ENCODE measurements at regions not wholly inside any gene's neighbourhood (a gene's known extent, or its start where the extent isn't known, plus 50 kb on each side); places are given as distances from the start of the nearest gene placed in this dataset.

GRCh38 chr13:64675255-64675892 lies 2554.8 kb downstream of the PCDH9 start:
- no peak overlapping the region for H3K27ac ChIP-seq (ENCODE audit: low read depth, low read length)
- no peak overlapping the region for H3K4me2 ChIP-seq (ENCODE audit: low read length)
- RAD21 ChIA-PET (ENCODE audit: low non-redundant PET in 1 of 2, low total read pairs in 2 of 2, uncharacterized antibody in 2 of 2, unreplicated experiment in 2 of 2) = no interaction called here
- no peak overlapping the region for H3K4me3 ChIP-seq (replicated peaks in 1 of 2; ENCODE audit: low read depth in 1 of 2, low read length in 2 of 2)
- H3K36me3 ChIP-seq (ENCODE audit: control insufficient read depth in 1 of 2, insufficient read depth in 2 of 2, low read length in 2 of 2) = no peaks in the 10 kb centered on the region
- intact Hi-C loops (cut with micrococcal nuclease) = no loop called here
- H3K9me2 ChIP-seq (ENCODE audit: insufficient read depth) = no peaks in the 10 kb centered on the region
- no peak for DNase-seq (ENCODE audit: low read depth, low spot score)
- H3K9ac ChIP-seq (ENCODE audit: low read length) = no peak overlapping the region
- no peaks in the 10 kb centered on the region for H3K9me3 ChIP-seq (ENCODE audit: control insufficient read depth in 1 of 2, insufficient read depth in 1 of 2, low read depth in 1 of 2, low read length in 2 of 2)
- POLR2A ChIA-PET = no interaction called here
- TF ChIP-seq YY1 (IDR thresholded peaks at IDR 0.05; ENCODE audit: extremely low read depth, insufficient replicate concordance, low read depth, low read length) (no peak), ELF1 (IDR thresholded peaks at IDR 0.05; ENCODE audit: borderline replicate concordance, low read depth) (no peak)
- no peaks in the 10 kb centered on the region for H3K4me1 ChIP-seq (ENCODE audit: control insufficient read depth in 1 of 2, insufficient read depth in 2 of 2, low read length in 2 of 2)
- no peak overlapping the region for H2AFZ ChIP-seq (ENCODE audit: low read depth, low read length, poor library complexity, severe bottlenecking)
- no peaks in the 10 kb centered on the region for H4K20me1 ChIP-seq (ENCODE audit: insufficient read depth)
- H3K79me2 ChIP-seq (ENCODE audit: insufficient read depth, low read length) = no peaks in the 10 kb centered on the region
- BruUV-seq (replicated peaks) = no TSS peak
- no peak for ATAC-seq
- no peaks in the 10 kb centered on the region for H3K27me3 ChIP-seq (ENCODE audit: insufficient read depth, low read length)
- CTCF ChIA-PET = no interaction called here

DNA sequence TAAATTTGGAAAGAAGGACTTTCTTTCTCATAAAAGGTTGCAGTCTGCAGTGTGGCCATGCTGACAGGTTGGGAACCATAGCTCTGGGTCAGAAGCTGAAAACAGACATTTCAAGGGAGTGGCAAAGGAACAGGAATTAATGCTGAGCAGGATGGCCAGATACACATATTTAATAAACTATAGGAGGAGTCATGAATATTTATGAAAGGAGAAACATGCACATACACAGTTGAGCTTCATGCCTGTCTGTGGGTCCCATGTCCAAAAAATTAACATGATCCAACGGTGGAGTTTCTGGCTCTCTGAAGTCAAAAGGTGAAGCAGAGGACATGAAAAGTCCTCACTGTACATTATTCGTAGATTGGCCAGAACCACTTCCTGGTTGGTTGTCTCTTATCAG lies 2556.0 kb downstream of the PCDH9 start:
- no peak overlapping the region for H3K4me3 ChIP-seq (replicated peaks in 1 of 2; ENCODE audit: low read depth in 1 of 2, low read length in 2 of 2)
- TF ChIP-seq MAX (IDR thresholded peaks at IDR 0.05) (no peak), REST (IDR thresholded peaks at IDR 0.05; ENCODE audit: low read depth) (no peak), EGR1 (IDR thresholded peaks at IDR 0.05; ENCODE audit: low read depth) (no peak), CTCF (IDR thresholded peaks at IDR 0.05 in 2 of 3, conservative IDR thresholded peaks at IDR 0.05 in 1 of 3; ENCODE audit: borderline replicate concordance in 1 of 3, insufficient read depth in 1 of 3, low read depth in 2 of 3, low read length in 2 of 3) (no peak), RAD21 (IDR thresholded peaks at IDR 0.05; ENCODE audit: low read depth) (no peak), EZH2 (IDR thresholded peaks at IDR 0.05) (no peak), SRF (IDR thresholded peaks at IDR 0.05; ENCODE audit: low read depth) (no peak), ELF1 (IDR thresholded peaks at IDR 0.05; ENCODE audit: borderline replicate concordance, low read depth) (no peak), POLR2AphosphoS5 (IDR thresholded peaks at IDR 0.05; ENCODE audit: low read depth, low read length) (no peak)
- intact Hi-C loops (cut with micrococcal nuclease) = no loop called here
- no peak overlapping the region for H3K4me2 ChIP-seq (ENCODE audit: low read length)
- ChIA-PET RAD21 (ENCODE audit: low non-redundant PET in 1 of 2, low total read pairs in 2 of 2, uncharacterized antibody in 2 of 2, unreplicated experiment in 2 of 2) (no interaction called here), POLR2A (no interaction called here), CTCF (no interaction called here)
- H3K27ac ChIP-seq (ENCODE audit: low read depth, low read length) = no peak overlapping the region
- no peaks in the 10 kb centered on the region for H3K9me3 ChIP-seq (ENCODE audit: control insufficient read depth in 1 of 2, insufficient read depth in 1 of 2, low read depth in 1 of 2, low read length in 2 of 2)
- no peaks in the 10 kb centered on the region for H3K9me2 ChIP-seq (ENCODE audit: insufficient read depth)
- no peak overlapping the region for H3K9ac ChIP-seq (ENCODE audit: low read length)
- H3K79me2 ChIP-seq (ENCODE audit: insufficient read depth, low read length) = no peaks in the 10 kb centered on the region
- no peaks in the 10 kb centered on the region for H3K4me1 ChIP-seq (ENCODE audit: control insufficient read depth in 1 of 2, insufficient read depth in 2 of 2, low read length in 2 of 2)
- H2AFZ ChIP-seq (ENCODE audit: low read depth, low read length, poor library complexity, severe bottlenecking) = no peak overlapping the region
- no peaks in the 10 kb centered on the region for H3K36me3 ChIP-seq (ENCODE audit: control insufficient read depth in 1 of 2, insufficient read depth in 2 of 2, low read length in 2 of 2)
- ATAC-seq = no peak
- no peak for DNase-seq (ENCODE audit: low read depth, low spot score)
- H4K20me1 ChIP-seq (ENCODE audit: insufficient read depth) = no peaks in the 10 kb centered on the region
- no peaks in the 10 kb centered on the region for H3K27me3 ChIP-seq (ENCODE audit: insufficient read depth, low read length)
- BruUV-seq (replicated peaks) = no TSS peak

Data from HCT116 (cell line).